ENCODE measurements at regions not wholly inside any gene's neighbourhood (a gene's known extent, or its start where the extent isn't known, plus 50 kb on each side); places are given as distances from the start of the nearest gene placed in this dataset.

GRCh38 chr2:19505199-19506136, 147.0 kb upstream of the OSR1 start (continued):
- peak; percentile 82; the same call in 1 of the 2 replicates for TF ChIP-seq ZBTB34 (CRISPR knock-in tag; IDR thresholded peaks at IDR 0.05)
- TF ChIP-seq NFIB (CRISPR knock-in tag; IDR thresholded peaks at IDR 0.05; ENCODE audit: borderline replicate concordance): no peak
- peak; percentile 91; the same call in 1 of the 2 replicates for TF ChIP-seq NCOR1 (IDR thresholded peaks at IDR 0.05; ENCODE audit: borderline replicate concordance, low read length)
- peak; percentile 73 for TF ChIP-seq KAT8 (CRISPR knock-in tag; IDR thresholded peaks at IDR 0.05)
- peak; percentile 75; the same call in 1 of the 2 replicates for TF ChIP-seq NFKBIZ (CRISPR knock-in tag; IDR thresholded peaks at IDR 0.05)
- TF ChIP-seq NONO (IDR thresholded peaks at IDR 0.05): no peak
- 0 out of 2 replicates have a peak, but pooled peaks have one; percentile 25 for TF ChIP-seq NONO (CRISPR knock-in tag; conservative IDR thresholded peaks at IDR 0.05)
- TF ChIP-seq PPARG (CRISPR knock-in tag; conservative IDR thresholded peaks at IDR 0.05): peak; percentile 77
- no peak for TF ChIP-seq ZNF549 (CRISPR knock-in tag; IDR thresholded peaks at IDR 0.05)
- no peak for TF ChIP-seq ZNF101 (CRISPR knock-in tag; IDR thresholded peaks at IDR 0.05; ENCODE audit: borderline replicate concordance, low read depth)
- TF ChIP-seq ZNF414 (CRISPR knock-in tag; IDR thresholded peaks at IDR 0.05): no peak
- TF ChIP-seq SKI (IDR thresholded peaks at IDR 0.05; ENCODE audit: partially characterized antibody): peak; percentile 77
- TF ChIP-seq ATF3 (CRISPR knock-in tag; IDR thresholded peaks at IDR 0.05): peak; percentile 41; the same call in 1 of the 2 replicates
- no peak for TF ChIP-seq RBM39 (IDR thresholded peaks at IDR 0.05; ENCODE audit: low read depth, low read length, poor library complexity, severe bottlenecking)
- peak; percentile 6; the same call in 1 of the 2 replicates for TF ChIP-seq SMC3 (IDR thresholded peaks at IDR 0.05; ENCODE audit: low read length)
- TF ChIP-seq HMGXB3 (CRISPR knock-in tag; IDR thresholded peaks at IDR 0.05; ENCODE audit: borderline replicate concordance): peak; percentile 35; the same call in 1 of the 2 replicates
- no peak for TF ChIP-seq TERF1 (CRISPR knock-in tag; IDR thresholded peaks at IDR 0.05)
- peak; percentile 25; the same call in 1 of the 2 replicates for TF ChIP-seq ZBTB7B (CRISPR knock-in tag; IDR thresholded peaks at IDR 0.05)
- TF ChIP-seq ZZZ3 (CRISPR knock-in tag; IDR thresholded peaks at IDR 0.05; ENCODE audit: borderline replicate concordance): no peak
- TF ChIP-seq ZNF468 (CRISPR knock-in tag; IDR thresholded peaks at IDR 0.05): no peak
- no peak for TF ChIP-seq ZNF329 (CRISPR knock-in tag; IDR thresholded peaks at IDR 0.05; ENCODE audit: low read depth)
- peak; percentile 80 for TF ChIP-seq ZNF331 (CRISPR knock-in tag; IDR thresholded peaks at IDR 0.05)

Data from HepG2 (cell line).